Keratinocyte (primary cell): ENCODE measurements at regions not wholly inside any gene's neighbourhood (a gene's known extent, or its start where the extent isn't known, plus 50 kb on each side); places are given as distances from the start of the nearest gene placed in this dataset.
"Not testable (repeated sequence)": the region's sequence is repeated elsewhere in the genome, so short reads cannot be mapped to it uniquely, and the experiment has no call there.

Experiments used
- CTCF ChIP-seq, 3 experiments: IDR thresholded peaks in 1 of 3; conservative IDR thresholded peaks in 1 of 3; optimal IDR thresholded peaks in 1 of 3; 2 replicates in 2 of 3; 3 replicates in 1 of 3; pipeline versions ENCODE3 to v1.5.1; 2011; ENCODE audit warnings: low read length in 3 of 3, mild to moderate bottlenecking in 3 of 3, moderate library complexity in 2 of 3, control low read depth in 1 of 3, inconsistent platforms in 1 of 3; ENCODE audit not compliant: insufficient read depth in 2 of 3; ENCODE audit errors: extremely low read depth in 1 of 3
- EZH2 ChIP-seq: IDR thresholded peaks from one replicate; pipeline ENCODE4 v1.6.1; 2012; ENCODE audit warnings: inconsistent platforms, mild to moderate bottlenecking, low read length, moderate library complexity

DNA sequence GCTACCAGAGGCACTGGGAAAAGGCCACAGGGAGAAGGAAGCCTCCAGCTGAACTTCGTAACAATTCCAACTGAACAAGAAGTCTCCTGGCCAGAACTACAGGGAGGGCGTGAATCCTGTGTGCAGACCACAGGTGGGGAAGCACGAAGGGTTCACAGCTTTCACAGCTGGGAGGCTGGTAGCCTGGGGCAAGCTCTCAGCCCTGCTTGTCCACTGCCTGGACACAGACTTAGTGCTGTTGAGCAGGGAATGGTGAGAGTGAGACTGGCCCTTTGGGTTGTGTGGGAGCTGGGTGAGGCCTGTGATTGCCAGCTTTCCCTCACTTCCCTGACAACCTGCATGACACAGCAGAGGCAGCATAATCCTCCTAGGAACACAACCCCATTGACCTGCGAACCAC lies 52.1 kb upstream of the TMEM45B start:
- not testable (repeated sequence) for TF ChIP-seq CTCF (optimal IDR thresholded peaks at IDR 0.05 in 1 of 3, IDR thresholded peaks at IDR 0.05 in 1 of 3, conservative IDR thresholded peaks at IDR 0.05 in 1 of 3; ENCODE audit: extremely low read depth in 1 of 3, insufficient read depth in 2 of 3, low read length in 3 of 3); EZH2
